ENCODE measurements at regions not wholly inside any gene's neighbourhood (a gene's known extent, or its start where the extent isn't known, plus 50 kb on each side); places are given as distances from the start of the nearest gene placed in this dataset.

- DNase-seq: no peak
- Mint-ChIP-seq H3K27me3 (ENCODE audit: low read depth) (peaks cover 3% of the 10 kb centered on the region), H3K9me3 (peaks cover 3% of the 10 kb centered on the region), H3K4me3 (no peak overlapping the region), H3K36me3 (ENCODE audit: insufficient read depth) (no peaks in the 10 kb centered on the region), H3K4me1 (ENCODE audit: low read depth) (no peaks in the 10 kb centered on the region)
- ATAC-seq: no peak
Observed at GRCh38 chr2:129205176-129205575, 774.3 kb upstream of the RAB6C start.

DNA sequence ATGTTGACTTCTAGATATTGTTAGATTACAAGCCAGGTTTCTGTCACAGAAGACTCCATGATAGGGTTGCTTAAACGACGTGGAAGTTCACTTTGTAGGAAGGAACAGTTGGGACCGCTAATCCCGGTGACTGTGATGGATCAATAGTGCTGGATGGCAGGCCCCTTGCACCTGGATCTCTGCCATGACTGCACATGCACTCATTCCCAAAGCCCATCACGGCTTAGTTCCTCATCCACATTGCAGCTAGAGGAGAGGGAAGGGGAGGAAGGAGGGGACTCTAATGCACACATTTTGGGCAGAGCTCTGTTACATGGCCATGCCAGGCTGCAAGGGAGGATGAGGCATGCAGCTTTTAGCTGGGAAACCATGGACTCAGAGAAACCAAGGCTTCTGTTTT lies 773.7 kb upstream of the RAB6C start:
- no peak for DNase-seq
- Mint-ChIP-seq H3K4me1 (ENCODE audit: low read depth) (no peaks in the 10 kb centered on the region), H3K9me3 (peaks cover 3% of the 10 kb centered on the region), H3K27me3 (ENCODE audit: low read depth) (peaks cover 3% of the 10 kb centered on the region), H3K36me3 (ENCODE audit: insufficient read depth) (no peaks in the 10 kb centered on the region), H3K4me3 (no peak overlapping the region)
- ATAC-seq: no peak

DNA sequence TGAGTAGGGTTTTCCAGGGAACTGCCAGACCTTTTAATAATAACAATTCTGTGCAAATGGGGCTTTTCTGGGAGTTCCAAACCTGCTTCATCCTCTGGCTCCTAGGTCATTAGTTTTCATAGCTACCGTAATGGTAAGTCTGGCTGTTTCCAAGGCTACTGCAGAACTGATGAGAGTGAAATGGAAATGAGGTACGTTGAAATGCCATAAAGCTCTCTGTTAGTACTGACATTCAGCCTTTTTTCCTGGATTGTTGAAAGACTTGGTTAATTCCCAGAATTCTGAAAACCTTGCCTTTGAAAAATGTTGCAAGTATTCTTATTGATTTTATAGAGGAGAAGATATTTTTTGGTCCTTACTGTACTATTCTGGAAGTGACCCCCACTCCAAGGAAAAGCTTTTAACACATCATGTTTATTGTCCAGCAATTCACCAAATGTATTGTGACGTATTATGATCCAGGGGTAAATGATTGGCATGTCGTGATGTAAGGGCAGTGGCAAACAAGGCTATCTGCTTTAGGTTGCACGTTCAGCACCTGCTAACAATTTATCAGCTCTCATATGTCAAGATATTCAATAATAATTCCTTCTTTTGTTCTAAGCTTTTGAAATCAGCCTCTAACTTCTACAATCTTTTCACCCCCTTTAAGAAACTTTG lies 767.0 kb upstream of the RAB6C start:
- peaks cover 3% of the 10 kb centered on the region for H3K27me3 Mint-ChIP-seq (ENCODE audit: low read depth)
- no peaks in the 10 kb centered on the region for H3K9me3 Mint-ChIP-seq
- H3K36me3 Mint-ChIP-seq (ENCODE audit: insufficient read depth): no peaks in the 10 kb centered on the region
- DNase-seq (no peak), ATAC-seq (no peak)
- no peak overlapping the region for H3K4me3 Mint-ChIP-seq
- H3K4me1 Mint-ChIP-seq (ENCODE audit: low read depth): no peaks in the 10 kb centered on the region

DNA sequence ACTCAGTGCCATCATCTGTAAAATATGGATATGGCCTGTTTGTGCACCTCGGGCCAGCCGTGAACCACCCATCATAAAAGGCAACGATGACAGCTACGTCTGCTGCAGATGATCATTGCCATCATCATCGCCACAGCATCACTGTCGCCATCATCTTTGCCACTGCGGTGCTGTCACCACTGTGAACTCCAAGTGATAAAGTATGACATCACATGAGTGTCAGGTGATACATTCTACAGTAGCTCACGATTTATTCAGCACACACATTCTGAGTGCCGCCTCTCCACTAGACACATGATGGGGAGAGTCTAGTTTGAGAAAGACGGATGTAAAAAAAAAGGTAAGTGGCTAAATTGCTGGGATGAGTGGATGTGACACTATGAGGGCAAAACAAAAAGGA lies 755.4 kb upstream of the RAB6C start:
- H3K36me3 Mint-ChIP-seq (ENCODE audit: insufficient read depth): no peaks in the 10 kb centered on the region
- no peaks in the 10 kb centered on the region for H3K27me3 Mint-ChIP-seq (ENCODE audit: low read depth)
- DNase-seq: no peak
- H3K4me3 Mint-ChIP-seq: no peak overlapping the region
- H3K4me1 Mint-ChIP-seq (ENCODE audit: low read depth): no peaks in the 10 kb centered on the region
- no peaks in the 10 kb centered on the region for H3K9me3 Mint-ChIP-seq
- no peak for ATAC-seq

- no peak for ATAC-seq
- H3K36me3 Mint-ChIP-seq (ENCODE audit: insufficient read depth): no peaks in the 10 kb centered on the region
- H3K4me1 Mint-ChIP-seq (ENCODE audit: low read depth): no peaks in the 10 kb centered on the region
- H3K27me3 Mint-ChIP-seq (ENCODE audit: low read depth): no peaks in the 10 kb centered on the region
- no peaks in the 10 kb centered on the region for H3K9me3 Mint-ChIP-seq
- H3K4me3 Mint-ChIP-seq: no peak overlapping the region
- DNase-seq: no peak
Observed at GRCh38 chr2:129224486-129224885, 755.0 kb upstream of the RAB6C start.

- no peaks in the 10 kb centered on the region for H3K9me3 Mint-ChIP-seq
- ATAC-seq: no peak
- no peaks in the 10 kb centered on the region for H3K36me3 Mint-ChIP-seq (ENCODE audit: insufficient read depth)
- no peak for DNase-seq
- H3K27me3 Mint-ChIP-seq (ENCODE audit: low read depth): no peaks in the 10 kb centered on the region
- no peak overlapping the region for H3K4me3 Mint-ChIP-seq
- no peaks in the 10 kb centered on the region for H3K4me1 Mint-ChIP-seq (ENCODE audit: low read depth)
Observed at GRCh38 chr2:129229196-129229595, 750.3 kb upstream of the RAB6C start.

GRCh38 chr2:129229830-129230441 lies 749.5 kb upstream of the RAB6C start:
- no peak overlapping the region for H3K4me3 Mint-ChIP-seq
- DNase-seq (no peak), ATAC-seq (no peak)
- no peaks in the 10 kb centered on the region for H3K27me3 Mint-ChIP-seq (ENCODE audit: low read depth)
- no peaks in the 10 kb centered on the region for H3K4me1 Mint-ChIP-seq (ENCODE audit: low read depth)
- no peaks in the 10 kb centered on the region for H3K36me3 Mint-ChIP-seq (ENCODE audit: insufficient read depth)
- H3K9me3 Mint-ChIP-seq: no peaks in the 10 kb centered on the region

DNA sequence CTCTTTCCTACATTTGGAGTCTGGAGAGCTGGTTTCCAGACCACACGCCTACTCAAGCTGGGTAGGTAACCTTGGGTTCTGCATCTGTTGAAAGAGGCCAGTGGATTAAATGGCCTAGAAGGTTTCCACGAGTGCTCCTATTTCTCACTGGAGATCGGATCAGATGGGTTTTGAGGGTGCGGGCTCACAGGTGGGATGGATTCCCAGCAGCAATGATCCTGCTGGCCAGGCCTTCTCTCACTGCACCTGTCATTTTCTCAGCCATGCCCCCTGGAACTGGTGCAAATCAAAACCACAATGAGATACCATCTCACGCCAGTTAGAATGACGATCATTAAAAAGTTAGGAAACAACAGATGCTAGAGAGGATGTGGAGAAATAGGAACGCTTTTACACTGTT lies 747.5 kb upstream of the RAB6C start:
- DNase-seq: no peak
- no peak for ATAC-seq
- Mint-ChIP-seq H3K4me1 (ENCODE audit: low read depth) (no peaks in the 10 kb centered on the region), H3K27me3 (ENCODE audit: low read depth) (no peaks in the 10 kb centered on the region), H3K4me3 (no peak overlapping the region), H3K36me3 (ENCODE audit: insufficient read depth) (no peaks in the 10 kb centered on the region), H3K9me3 (no peaks in the 10 kb centered on the region)

DNA sequence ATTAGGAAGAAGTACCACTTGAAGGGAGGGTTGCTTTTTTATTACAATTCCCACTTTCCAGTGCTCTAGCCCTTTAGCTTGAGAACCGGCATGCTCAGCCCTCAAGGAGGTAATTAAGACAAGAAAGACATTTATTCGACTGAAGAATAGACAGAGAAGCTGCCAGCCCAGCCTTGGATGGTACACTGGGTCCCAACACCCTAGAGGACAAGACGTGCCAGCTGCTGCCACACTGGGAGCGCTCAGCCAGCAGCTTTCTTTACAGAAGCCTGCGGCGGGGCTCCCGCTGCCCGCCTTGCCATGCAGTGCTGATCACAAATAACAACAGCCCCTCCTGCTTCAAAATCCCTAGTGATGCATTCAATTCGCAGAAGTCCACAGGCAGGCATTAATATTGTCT lies 746.3 kb upstream of the RAB6C start:
- H3K27me3 Mint-ChIP-seq (ENCODE audit: low read depth): no peaks in the 10 kb centered on the region
- H3K4me3 Mint-ChIP-seq: no peak overlapping the region
- no peak for DNase-seq
- no peaks in the 10 kb centered on the region for H3K36me3 Mint-ChIP-seq (ENCODE audit: insufficient read depth)
- no peak for ATAC-seq
- H3K9me3 Mint-ChIP-seq: no peaks in the 10 kb centered on the region
- H3K4me1 Mint-ChIP-seq (ENCODE audit: low read depth): no peaks in the 10 kb centered on the region

DNA sequence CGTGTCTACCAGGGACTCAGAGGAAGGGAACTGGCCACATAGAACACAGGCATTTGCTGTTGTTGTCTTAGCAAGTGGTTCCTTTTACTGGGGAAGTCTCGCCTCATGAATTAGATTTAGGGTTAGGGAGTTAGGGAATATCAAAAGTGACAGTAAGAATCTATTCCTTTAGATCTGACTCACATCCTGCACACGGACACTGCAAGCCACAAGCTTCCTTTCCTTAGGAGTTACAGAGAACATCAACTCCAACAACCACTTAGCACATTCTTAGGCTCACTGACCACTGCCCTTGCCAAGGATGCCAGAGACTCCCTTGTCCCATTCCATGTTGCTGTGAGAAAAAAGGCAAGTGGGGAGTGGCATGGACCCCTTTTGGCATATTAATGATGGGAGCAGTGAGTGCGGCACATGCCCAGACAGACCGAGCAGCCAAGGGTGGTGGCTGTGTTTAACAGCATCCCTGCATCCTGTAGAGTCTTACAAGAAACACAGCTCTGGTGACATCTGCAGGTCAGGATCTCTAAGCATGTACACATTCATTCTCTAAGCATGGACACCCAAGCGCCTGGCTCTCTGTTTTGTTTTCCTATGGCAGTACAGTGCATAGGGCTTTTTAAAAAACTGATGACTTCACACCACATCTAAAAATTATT lies 745.6 kb upstream of the RAB6C start:
- H3K27me3 Mint-ChIP-seq (ENCODE audit: low read depth): no peaks in the 10 kb centered on the region
- H3K4me3 Mint-ChIP-seq: no peak overlapping the region
- DNase-seq: no peak
- no peaks in the 10 kb centered on the region for H3K9me3 Mint-ChIP-seq
- no peak for ATAC-seq
- no peaks in the 10 kb centered on the region for H3K4me1 Mint-ChIP-seq (ENCODE audit: low read depth)
- H3K36me3 Mint-ChIP-seq (ENCODE audit: insufficient read depth): no peaks in the 10 kb centered on the region

DNA sequence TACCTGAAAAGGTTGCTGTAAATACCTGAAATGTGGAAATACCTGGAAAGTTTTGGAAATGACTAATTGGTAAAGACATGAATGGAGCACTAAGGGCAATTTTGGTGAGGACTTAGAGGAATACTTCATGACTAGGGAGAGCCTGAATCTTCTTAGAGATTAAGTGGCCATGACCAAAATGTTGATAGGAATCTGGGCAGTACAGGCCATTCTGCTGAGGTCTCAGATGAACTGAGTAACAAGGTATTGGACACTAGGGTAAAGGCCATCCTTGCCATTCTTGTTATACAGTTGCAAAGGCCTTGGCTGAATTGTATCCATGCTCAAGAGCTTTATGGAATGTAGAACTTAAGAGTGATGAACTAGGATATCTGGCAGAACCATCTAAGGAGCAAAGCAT lies 742.9 kb upstream of the RAB6C start:
- Mint-ChIP-seq H3K4me1 (ENCODE audit: low read depth) (no peaks in the 10 kb centered on the region), H3K27me3 (ENCODE audit: low read depth) (no peaks in the 10 kb centered on the region), H3K9me3 (no peaks in the 10 kb centered on the region), H3K4me3 (no peak overlapping the region), H3K36me3 (ENCODE audit: insufficient read depth) (no peaks in the 10 kb centered on the region)
- no peak for ATAC-seq
- DNase-seq: no peak

DNA sequence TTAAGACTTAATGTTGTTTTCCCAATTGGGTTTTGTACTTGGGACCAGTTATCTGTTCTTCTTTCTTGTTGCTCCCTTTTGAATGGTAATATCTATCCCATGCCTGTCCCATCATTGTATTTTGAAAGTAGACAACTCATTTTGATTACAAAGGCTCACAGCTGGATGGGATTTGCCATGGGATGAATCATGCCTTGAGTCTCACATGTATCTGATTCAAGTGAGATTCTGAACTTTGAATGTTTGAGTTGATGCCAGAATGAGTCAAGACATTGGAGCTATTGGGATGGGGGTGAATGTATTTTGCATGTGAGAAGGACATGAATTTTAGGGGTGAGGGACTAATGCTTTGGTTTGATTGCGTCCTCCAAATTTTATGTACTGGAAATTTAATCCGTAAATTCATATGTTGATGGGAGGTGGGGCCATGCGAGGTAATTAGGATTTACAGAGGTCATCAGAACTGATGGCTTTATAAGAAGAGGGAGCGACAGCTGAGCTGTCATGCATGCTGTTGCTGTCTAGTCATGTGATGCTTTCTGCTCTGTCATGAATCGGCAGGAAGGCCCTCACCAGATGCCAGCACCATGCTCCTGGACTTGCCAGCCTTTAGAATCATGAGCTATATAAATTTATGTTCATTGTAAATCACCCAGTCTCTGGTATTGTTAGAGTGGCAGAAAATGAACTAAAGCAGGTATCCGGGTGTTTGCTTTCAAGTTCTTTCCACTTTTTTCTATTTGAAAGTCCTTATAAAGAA lies 741.3 kb upstream of the RAB6C start:
- H3K36me3 Mint-ChIP-seq (ENCODE audit: insufficient read depth): no peaks in the 10 kb centered on the region
- no peak overlapping the region for H3K4me3 Mint-ChIP-seq
- H3K4me1 Mint-ChIP-seq (ENCODE audit: low read depth): no peaks in the 10 kb centered on the region
- no peaks in the 10 kb centered on the region for H3K27me3 Mint-ChIP-seq (ENCODE audit: low read depth)
- no peak for ATAC-seq
- no peaks in the 10 kb centered on the region for H3K9me3 Mint-ChIP-seq
- DNase-seq: no peak

DNA sequence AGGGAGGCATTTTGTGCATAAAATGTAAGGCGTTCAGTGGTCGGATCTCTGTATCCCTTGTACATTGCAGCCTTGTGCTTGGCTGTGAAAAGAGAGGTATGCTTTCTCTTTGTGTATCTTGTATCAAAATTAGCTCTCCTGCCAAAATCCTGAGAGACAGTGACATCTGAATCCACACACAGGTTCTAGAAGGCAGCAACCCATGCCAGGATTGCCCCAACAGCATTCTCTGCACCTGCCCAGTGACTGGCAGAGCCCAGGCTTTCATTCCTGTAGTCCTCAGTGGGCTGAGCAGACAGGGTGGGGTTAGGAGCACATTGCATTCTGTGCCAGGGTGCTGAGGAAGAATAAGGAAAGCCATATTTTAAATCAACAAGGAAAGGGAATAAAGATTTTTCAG lies 740.3 kb upstream of the RAB6C start:
- Mint-ChIP-seq H3K9me3 (no peaks in the 10 kb centered on the region), H3K4me3 (no peak overlapping the region), H3K36me3 (ENCODE audit: insufficient read depth) (no peaks in the 10 kb centered on the region), H3K27me3 (ENCODE audit: low read depth) (no peaks in the 10 kb centered on the region), H3K4me1 (ENCODE audit: low read depth) (no peaks in the 10 kb centered on the region)
- DNase-seq (no peak), ATAC-seq (no peak)

DNA sequence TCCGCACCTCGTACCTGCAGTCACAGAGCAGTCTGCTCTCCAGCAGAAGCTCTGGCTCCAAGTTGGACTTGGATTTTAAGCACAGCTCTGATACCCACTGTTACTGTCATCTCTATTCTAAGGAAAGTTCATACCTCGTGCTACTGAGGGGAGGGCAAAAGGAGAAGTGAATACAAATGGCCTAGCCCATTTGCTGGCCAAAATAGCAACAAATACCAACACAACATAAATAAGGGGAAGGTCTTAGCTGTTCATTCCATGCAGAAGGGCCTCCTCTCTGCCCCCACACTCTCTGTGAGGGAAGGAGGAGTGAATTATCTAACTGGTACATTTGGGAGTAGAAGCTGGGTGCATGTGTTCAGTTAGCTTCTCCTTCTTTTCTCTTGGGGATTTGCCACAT lies 739.4 kb upstream of the RAB6C start:
- Mint-ChIP-seq H3K36me3 (ENCODE audit: insufficient read depth) (no peaks in the 10 kb centered on the region), H3K4me1 (ENCODE audit: low read depth) (no peaks in the 10 kb centered on the region), H3K4me3 (no peak overlapping the region), H3K27me3 (ENCODE audit: low read depth) (no peaks in the 10 kb centered on the region), H3K9me3 (no peaks in the 10 kb centered on the region)
- DNase-seq (no peak), ATAC-seq (no peak)

GRCh38 chr2:129242269-129242668 lies 737.2 kb upstream of the RAB6C start:
- Mint-ChIP-seq H3K36me3 (ENCODE audit: insufficient read depth) (no peaks in the 10 kb centered on the region), H3K4me3 (no peak overlapping the region), H3K9me3 (peaks cover 6% of the 10 kb centered on the region)

More at GRCh38 chr2:129242269-129242668, 737.2 kb upstream of the RAB6C start:
- Mint-ChIP-seq H3K4me1 (ENCODE audit: low read depth) (no peaks in the 10 kb centered on the region), H3K27me3 (ENCODE audit: low read depth) (no peaks in the 10 kb centered on the region)
- no peak for ATAC-seq
- no peak for DNase-seq

Data from activated T-cell treated with anti-CD3 and anti-CD28 coated beads, Interleukin-2, amount 50 U/mL, for 4 hours (primary cell).